HS-27A (cell line): ENCODE measurements at regions not wholly inside any gene's neighbourhood (a gene's known extent, or its start where the extent isn't known, plus 50 kb on each side); places are given as distances from the start of the nearest gene placed in this dataset.
"Not testable (repeated sequence)": the region's sequence is repeated elsewhere in the genome, so short reads cannot be mapped to it uniquely, and the experiment has no call there.

ENCODE experiments used
- DNase-seq: peaks from one replicate; pipeline ENCODE4 v3.0.0-alpha.2; 2012; ENCODE audit warnings: low read depth, missing footprints

DNA sequence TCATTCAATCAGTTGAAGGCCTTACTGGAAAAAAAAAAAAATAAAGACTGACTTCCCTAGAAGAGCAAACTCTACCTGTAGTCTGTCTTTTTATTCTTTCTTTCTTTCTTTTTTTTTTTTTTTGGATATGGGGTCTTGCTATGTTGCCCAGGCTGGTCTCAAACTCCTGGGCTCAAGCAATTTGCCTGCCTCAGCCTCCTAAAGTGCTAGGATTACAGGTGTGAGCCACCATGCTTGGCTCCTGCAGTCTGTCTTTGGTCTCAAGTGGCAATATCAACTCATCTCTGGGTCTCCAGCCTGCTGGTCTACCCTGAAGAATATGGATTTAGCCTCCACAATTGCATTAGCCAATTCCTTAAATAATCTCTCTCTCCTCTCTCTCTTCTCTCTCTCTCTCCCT, 167.7 kb upstream of the P2RY1 start:
- DNase-seq: no peak

DNA sequence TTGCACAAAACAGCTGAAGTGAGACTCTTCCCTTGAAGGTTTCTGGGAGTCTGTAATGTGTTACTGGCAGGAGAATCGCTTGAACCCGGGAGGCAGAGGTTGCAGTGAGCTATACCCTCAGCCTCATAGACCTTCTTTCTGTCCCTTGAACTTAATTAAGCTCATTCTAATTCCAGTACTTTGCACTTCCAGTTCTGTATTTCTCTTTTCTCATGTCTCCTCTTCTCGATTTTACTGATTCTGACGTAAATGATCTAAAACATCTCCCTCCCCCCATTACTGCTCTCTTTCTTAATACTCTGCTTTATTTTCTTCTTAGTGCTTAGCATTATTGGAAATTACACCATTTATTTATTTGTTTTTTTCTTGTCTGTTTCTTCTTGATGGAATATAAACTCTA, 165.4 kb upstream of the P2RY1 start:
- DNase-seq: no peak

DNA sequence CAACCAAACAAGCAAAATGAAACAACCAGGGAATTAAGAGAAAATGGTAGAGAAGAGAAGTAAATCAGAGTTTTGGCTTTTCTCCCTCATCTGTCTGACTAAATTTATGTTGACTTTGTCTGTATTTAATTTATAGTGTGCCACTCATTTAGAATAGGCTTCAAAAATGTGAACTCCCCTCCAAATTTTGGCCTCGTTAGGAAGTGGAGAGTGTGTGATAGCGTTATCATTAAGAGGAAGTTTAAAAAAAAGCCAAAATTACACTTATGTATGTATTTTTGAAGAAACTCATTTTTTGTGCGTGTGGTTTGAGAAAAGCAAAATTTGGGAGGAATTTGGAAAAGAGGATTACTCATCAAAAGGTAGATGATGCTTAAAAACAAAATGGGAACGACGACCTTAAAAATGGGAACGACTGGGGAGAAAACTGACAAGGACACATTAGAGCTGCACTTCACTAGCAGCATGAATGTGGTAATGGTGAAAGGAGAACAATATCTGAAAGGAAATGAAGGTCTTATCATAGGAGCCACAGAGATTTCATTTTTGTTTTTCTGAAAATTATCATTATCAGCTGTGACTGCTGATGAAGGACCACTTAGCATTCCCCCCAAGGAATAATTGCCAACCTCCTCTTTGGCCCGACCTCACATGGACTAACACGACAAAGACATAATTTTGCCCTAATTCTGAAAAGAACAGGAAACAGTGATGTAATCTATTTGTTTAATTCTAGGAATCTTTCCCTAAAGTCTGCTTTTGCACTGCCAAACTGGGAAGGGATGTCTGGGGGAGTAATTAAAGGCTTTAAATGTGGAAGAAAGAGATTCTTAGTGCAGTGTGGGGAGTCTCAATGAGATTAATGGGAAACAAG, 163.2 kb upstream of the P2RY1 start:
- DNase-seq: no peak

DNA sequence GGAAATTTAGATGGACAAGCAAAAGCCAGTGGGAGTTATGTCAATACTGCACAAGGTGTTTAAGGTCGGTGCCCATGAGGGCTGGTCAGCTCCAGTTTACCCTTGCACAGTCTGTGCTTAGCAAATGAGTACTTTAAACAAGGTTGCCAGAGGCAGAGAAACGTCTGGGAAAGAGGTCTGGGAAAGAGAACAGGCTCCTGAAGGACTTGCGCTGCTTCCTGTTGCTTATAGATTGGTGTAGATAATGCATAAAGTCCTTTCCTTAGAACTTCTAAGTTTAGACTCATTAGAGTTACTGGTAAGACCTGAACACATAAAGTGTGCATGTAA, 162.6 kb upstream of the P2RY1 start:
- no peak for DNase-seq

- DNase-seq: no peak
Observed at GRCh38 chr3:152676810-152677379, 158.0 kb upstream of the P2RY1 start.

DNA sequence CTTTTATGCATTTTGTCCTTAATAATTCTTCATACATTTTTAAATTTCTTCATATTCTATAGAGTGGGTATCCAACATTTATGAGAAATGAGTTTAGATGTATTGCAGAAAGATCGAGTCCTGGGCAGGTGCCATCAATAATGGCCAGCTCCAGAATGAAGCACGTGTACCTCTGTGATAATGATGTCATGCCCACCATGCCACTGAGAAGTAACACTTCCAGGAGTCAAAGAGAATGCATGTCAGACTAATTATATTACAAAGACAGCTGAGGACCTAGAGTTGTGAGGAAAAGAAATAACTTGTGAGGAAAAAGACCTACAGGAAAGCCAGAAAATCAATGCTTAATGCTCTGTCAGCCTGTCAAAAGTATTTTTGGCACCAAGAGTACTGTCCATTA, 157.4 kb upstream of the P2RY1 start:
- no peak for DNase-seq

DNA sequence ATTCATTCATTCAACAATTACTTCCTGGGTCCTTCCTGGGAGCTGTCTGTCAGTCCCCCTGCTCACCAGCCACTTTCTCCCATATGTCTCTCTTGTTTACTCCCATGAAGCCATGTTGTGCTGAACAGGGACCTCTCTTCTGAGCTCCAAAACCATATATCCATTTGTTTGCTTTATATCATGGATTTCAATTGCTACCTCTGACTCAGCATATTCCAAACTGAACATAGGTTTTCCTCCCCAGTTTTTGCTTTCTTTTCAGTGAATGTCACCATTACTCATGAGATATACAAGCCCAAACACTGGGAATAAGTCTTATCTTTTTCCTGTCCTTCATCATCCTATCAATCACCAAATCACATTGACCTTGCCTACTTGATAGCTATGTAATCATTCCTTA, 152.5 kb upstream of the P2RY1 start:
- DNase-seq: no peak

GRCh38 chr3:152683521-152683999, 151.4 kb upstream of the P2RY1 start:
- DNase-seq: no peak

DNA sequence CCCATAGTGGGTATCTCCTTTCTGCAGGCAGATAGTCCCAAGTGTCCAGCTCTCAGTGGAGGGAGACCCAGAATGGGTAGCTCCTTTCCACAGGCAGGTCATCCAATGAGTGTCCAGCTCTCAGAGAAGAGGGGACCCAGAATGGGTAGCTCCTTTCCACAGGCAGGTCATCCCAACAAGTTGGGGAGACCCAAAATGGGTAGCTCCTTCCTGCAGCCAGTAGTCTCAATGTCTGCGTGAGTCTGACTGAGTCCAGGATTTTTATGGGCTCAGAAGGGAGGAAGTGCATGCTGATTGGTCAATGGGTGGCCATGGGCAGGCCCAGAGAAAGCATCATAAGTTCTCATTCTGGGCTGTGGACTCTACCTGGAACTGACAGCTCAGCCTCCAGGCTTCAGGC, 150.7 kb upstream of the P2RY1 start:
- no peak for DNase-seq

GRCh38 chr3:152688313-152688712, 146.6 kb upstream of the P2RY1 start:
- no peak for DNase-seq

DNA sequence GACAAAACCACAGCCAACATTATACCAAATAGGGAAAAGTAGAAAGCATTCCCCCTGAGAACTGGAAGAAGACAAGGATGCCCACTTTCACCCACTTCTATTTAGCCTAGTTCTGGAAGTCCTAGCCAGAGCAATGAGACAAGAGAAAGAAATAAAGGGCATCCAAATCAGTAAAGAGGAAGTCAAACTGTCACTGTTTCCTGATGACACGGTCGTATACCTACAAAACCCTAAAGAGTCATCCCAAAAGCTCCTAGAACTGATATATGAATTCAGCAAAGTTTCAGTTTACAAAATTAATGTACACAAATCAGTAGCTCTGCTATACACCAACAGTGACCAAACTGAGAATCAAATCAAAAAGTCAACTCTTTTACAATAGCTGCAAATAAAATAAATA, 142.6 kb upstream of the P2RY1 start:
- not testable (repeated sequence) for DNase-seq

DNA sequence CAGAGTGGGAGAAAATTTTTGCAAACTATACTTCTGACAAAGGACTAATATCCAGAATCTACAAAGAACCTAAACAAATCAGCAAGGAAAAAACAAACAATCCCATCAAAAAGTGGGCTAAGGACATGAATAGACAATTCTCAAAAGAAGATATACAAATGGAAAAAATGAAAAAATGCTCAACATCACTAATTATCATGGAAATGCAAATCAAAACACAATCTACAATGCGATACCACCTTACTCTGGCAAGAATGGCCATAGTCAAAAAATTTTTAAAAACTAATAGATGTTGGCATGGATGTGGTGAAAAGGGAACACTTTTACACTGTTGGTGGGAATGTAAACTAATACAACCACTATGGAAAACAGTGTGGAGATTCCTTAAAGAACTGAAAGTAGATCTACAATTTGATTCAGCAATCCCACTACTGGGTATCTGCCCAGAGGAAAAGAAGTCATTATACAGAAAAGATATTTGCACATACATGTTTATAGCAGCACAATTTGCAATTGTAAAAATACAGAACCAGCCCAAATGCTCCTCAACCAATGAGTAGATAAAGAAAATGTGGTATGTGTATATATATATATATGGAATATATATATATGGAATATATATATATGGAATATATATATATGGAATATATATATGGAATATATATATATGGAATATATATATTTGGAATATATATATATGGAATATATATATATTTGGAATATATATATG, 141.2 kb upstream of the P2RY1 start:
- DNase-seq: not testable (repeated sequence)

- no peak for DNase-seq
Observed at GRCh38 chr3:152695840-152696239, 139.1 kb upstream of the P2RY1 start.

- no peak for DNase-seq
Observed at GRCh38 chr3:152696962-152697361, 138.0 kb upstream of the P2RY1 start.

GRCh38 chr3:152703245-152703890, 131.6 kb upstream of the P2RY1 start:
- no peak for DNase-seq

- no peak for DNase-seq
Observed at GRCh38 chr3:152706991-152707713, 127.8 kb upstream of the P2RY1 start.

- no peak for DNase-seq
Observed at GRCh38 chr3:152709659-152710058, 125.3 kb upstream of the P2RY1 start.

- DNase-seq: no peak
Observed at GRCh38 chr3:152710549-152710948, 124.4 kb upstream of the P2RY1 start.

DNA sequence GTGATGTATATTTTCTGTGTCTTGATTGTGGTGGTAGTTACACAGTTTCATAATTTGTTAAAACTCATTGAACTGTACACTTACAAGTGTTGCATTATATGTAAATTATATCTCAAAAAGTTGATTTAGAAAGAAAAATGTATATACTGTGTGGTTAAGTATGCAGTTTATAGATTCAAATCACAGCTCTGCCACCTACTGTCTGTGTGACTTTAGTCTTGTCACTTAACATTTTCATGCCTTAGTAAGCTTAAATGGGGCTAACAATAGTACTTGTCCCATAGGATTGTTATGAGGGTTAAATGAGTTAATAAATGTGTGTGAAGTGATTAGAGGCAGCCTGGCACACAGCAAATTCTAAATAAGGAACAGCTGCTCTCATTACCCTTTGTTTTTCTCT, 120.9 kb upstream of the P2RY1 start:
- no peak for DNase-seq

DNA sequence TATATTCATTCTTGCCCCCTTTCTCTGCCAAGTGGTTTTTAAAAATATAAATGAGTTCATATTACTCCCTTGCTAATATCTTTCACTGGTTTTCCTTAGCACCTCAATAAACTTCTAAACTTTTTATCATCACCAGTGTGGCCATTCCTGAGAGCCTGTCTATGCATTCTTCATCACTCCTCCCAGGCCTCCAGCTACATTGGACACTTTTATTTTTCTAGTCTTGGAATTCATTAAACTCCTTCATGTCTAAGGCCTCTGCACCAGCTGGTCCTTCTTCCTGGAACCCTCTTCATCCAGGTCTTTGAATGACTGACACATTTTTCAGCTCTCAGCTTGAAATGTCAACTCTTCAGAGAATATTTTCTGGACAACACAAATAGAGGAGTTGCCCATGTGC, 120.4 kb upstream of the P2RY1 start:
- no peak for DNase-seq

DNA sequence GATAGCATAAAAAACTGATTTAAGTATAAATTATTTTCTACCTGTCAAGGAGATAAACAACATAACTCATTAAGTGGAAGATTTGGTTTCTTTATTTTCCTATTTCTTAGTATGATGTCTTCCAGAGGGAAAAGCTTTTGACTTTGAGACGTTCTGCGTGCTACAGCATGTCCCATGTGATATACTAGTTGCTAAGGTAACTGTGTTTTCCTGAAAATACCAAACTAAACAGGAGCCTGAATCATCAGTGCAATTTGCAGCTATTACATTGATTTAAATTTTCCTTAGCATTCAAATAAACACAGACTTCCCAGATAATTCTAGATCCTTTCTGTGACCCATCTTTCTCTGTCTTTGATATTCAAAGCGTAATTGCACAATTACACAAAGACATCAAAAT, 117.7 kb upstream of the P2RY1 start:
- no peak for DNase-seq

- no peak for DNase-seq
Observed at GRCh38 chr3:152718810-152719209, 116.1 kb upstream of the P2RY1 start.
